Kidney glomerular epithelial cell (primary cell): ENCODE measurements at regions not wholly inside any gene's neighbourhood (a gene's known extent, or its start where the extent isn't known, plus 50 kb on each side); places are given as distances from the start of the nearest gene placed in this dataset.

ENCODE experiments used
- DNase-seq: peaks from one replicate; lab custom pipeline; 2025; lab: John Stamatoyannopoulos, UW

GRCh38 chr16:87252269-87252970, 64.8 kb downstream of the C16orf95 start:
- no peak for DNase-seq
